T1000 (cell line): ENCODE measurements at regions not wholly inside any gene's neighbourhood (a gene's known extent, or its start where the extent isn't known, plus 50 kb on each side); places are given as distances from the start of the nearest gene placed in this dataset.

Experiments
- DNase-seq: peaks from one replicate; lab custom pipeline; 2025; ENCODE audit warnings: mixed read lengths; lab: John Stamatoyannopoulos, UW

DNA sequence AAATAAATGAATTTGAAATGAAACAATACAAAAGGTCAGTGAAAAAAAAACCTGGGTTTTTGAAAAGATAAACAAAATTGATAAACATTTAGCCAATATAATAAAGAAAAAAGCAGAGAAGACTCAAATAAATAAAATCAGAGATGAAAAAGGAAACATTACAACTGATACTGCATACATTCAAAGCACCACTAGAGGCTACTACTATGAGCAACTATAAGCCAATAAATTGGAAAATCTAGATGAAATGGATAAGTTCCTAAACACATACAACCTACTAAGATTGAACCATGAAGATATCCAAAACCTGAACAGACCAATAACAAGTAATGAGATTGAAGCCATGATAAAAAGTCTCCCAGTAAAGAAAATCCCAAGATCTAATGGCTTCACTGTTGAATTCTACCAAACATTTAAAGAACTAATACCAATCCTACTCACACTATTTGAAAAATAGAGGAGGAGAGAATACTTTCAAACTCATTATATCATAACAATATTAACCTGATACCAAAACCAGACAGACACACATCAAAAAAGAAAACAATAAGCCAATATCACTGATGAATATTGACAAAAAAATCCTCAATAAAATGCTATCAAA, 80.8 kb upstream of the CERS6 start:
- DNase-seq, result no peak

DNA sequence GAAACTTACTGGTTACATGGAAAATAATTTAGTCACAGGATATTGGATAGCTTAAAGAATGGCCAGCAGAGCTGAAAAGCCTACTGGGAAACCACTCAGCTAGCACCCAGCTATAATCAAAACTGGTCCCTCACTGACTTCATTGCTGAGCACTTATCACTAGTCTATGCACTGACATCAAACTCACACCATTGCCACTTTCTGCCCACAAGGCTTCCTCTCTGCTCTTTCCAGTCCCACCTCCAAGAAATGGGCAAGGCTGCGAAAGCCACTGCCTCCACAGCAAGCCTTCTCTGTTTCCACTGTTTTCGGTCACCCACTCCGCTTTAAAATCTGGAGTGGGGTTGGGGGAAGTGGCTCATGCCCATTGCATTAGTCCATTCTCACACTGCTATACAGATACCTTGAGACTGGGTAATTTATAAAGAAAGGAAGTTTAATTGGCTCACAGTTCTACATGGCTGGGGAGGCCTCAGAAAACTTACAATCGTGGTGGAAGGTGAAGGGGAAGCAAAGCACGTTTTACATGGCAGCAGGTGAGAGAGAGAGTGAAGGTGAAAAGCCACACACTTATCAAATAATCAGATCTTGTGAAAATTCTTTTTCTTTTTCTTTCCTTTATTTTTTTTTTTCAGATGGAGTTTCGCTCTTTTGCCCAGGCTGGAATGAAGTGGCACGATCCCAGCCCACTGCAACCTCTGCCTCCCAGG, 77.0 kb upstream of the CERS6 start:
- DNase-seq, result no peak

GRCh38 chr2:168380500-168380899, 75.6 kb upstream of the CERS6 start:
- DNase-seq, result no peak

DNA sequence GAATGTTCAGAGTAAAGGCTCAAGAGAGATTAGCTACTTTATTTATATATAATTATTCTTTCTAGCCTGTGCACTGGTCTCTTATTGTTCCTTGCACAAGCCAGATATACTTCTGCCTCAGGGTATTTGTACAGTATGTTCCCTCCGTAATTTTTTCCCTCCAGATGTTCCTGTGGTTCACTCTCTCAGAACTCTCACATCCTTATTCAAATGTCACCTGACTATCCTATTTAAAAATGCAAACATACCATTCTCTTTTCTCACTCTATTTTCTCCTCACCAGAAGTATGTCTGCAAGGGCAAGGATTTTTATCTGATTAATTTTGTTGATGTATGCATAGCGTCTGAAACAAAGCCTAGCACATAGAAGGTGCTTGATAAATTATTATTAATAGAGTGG, 64.0 kb upstream of the CERS6 start:
- DNase-seq, result no peak

- DNase-seq, result no peak
Observed at GRCh38 chr2:168392797-168393196, 63.3 kb upstream of the CERS6 start.

- no peak for DNase-seq
Observed at GRCh38 chr2:168394262-168394661, 61.8 kb upstream of the CERS6 start.

- no peak for DNase-seq
Observed at GRCh38 chr2:168396131-168396530, 59.9 kb upstream of the CERS6 start.

DNA sequence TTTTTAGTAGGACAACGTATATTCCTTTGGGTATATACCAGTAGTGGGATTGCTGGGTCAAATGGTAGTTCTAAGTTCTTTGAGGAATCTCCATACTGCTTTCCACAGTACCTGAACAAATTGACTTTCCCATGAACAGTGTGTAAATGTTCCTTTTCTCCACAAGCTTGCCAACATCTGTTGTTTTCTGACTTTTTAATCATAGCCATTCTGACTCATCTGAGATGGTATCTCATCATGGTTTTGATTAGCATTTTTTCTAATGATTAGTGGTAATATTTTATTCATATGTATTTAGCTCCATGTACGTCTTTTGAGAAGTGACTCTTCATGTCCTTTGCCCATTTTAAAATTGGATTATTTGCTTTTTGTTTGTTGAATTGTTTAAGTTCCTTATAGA, 58.4 kb upstream of the CERS6 start:
- no peak for DNase-seq

GRCh38 chr2:168401048-168401556, 55.0 kb upstream of the CERS6 start:
- no peak for DNase-seq

- DNase-seq, result no peak
Observed at GRCh38 chr2:168401771-168402170, 54.3 kb upstream of the CERS6 start.

- DNase-seq, result no peak
Observed at GRCh38 chr2:168402531-168402930, 53.5 kb upstream of the CERS6 start.

GRCh38 chr2:168403736-168404135, 52.3 kb upstream of the CERS6 start:
- DNase-seq, result no peak

DNA sequence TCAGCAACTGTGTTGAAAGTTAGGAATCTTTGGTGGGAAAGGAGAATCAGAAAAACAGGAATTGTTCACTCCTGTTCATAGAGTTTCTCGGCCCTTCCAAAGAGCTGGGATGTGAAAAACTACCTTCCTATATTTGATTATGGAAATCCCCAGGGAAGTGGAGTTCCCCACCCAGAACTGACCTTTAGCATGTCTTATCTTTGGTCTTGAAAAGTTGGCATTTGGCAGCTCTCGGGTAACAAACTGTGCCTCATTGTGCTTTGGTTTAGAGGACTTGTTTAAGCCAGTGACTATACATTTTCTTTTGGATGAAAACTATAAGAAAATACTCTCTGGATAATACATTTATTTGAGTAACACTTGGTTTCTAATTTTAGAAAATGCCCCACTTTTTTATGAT, 51.3 kb upstream of the CERS6 start:
- no peak for DNase-seq
